ENCODE measurements at regions not wholly inside any gene's neighbourhood (a gene's known extent, or its start where the extent isn't known, plus 50 kb on each side); places are given as distances from the start of the nearest gene placed in this dataset.

DNA sequence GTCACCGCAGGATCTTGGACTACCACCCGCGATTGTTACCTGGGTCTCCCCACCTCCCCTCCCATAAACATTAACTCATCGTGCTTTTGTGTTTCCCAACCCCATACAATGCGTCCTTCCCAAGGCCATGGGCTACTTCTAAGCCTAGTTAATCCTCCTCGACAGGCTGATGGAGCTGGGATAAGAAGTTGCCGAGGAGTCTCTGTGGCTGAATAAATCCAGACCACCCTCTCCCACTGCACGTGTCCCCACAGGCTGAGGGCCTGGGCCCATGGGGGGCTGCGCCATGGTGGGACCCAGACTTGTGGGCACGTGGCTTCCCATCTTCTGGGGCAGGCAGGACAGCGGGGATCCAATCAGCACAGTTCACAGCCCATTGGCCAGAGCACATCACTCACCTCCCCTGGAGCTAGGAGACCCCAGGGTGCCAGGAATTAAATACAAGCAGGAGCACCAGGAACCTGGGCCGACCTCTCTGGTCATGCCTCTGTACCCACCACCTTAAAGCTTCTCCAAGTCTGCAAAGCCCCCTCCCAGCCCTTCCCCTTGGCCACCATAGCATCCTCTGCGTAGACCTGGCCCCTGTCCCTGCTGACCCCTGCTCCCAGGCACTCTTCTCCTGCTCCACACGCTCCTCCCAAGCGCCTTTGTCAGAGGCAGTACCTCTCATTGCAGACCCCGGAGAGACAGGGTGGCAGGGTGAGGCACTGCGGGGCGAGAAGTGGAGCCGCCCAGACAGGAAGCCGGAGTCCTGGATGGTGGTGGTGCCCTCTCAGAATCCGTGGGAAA lies 51.0 kb upstream of the ID2 start:
- TF ChIP-seq BRF1 (IDR thresholded peaks at IDR 0.05; ENCODE audit: borderline replicate concordance, extremely low read depth, insufficient read length) (no peak), KLF10 (CRISPR knock-in tag; IDR thresholded peaks at IDR 0.05) (no peak), ZNF583 (CRISPR knock-in tag; IDR thresholded peaks at IDR 0.05) (no peak), CLOCK (CRISPR knock-in tag; IDR thresholded peaks at IDR 0.05; ENCODE audit: borderline replicate concordance) (no peak)
- Histone ChIP-seq H3K27me3 (ENCODE audit: control insufficient read depth in 2 of 2, insufficient read depth in 2 of 2, low read length in 2 of 2) (peaks cover 37 to 64% of the 10 kb centered on the region in 2 experiments), H3K27ac (ENCODE audit: extremely low read depth, low read depth, low read length) (no peak overlapping the region), H3K9ac (ENCODE audit: insufficient read depth in 1 of 2, low read depth in 2 of 2, low read length in 2 of 2) (no peak overlapping the region), H2AFZ (ENCODE audit: low read depth, low read length) (no peak overlapping the region), H3K4me2 (ENCODE audit: insufficient read depth, low read length) (no peak overlapping the region), H3K9me1 (ENCODE audit: control insufficient read depth, insufficient read depth, low read length) (no peaks in the 10 kb centered on the region), H3K36me3 (ENCODE audit: control insufficient read depth, insufficient read depth, low read length) (no peaks in the 10 kb centered on the region), H3K9me3 (replicated peaks; ENCODE audit: control insufficient read depth, insufficient read depth, low read depth, low read length) (no peaks in the 10 kb centered on the region), H4K20me1 (replicated peaks; ENCODE audit: control insufficient read depth, insufficient read depth, low read length) (no peaks in the 10 kb centered on the region), H3K79me2 (ENCODE audit: control insufficient read depth, insufficient read depth, low read length) (no peaks in the 10 kb centered on the region), H3K4me1 (replicated peaks in 1 of 2; ENCODE audit: control insufficient read depth in 2 of 2, insufficient read depth in 2 of 2, low read length in 2 of 2) (peaks cover 3 to 38% of the 10 kb centered on the region in 2 experiments; a peak in 3 of 5 replicates), H3K4me3 (no peak overlapping the region)
- CTCF ChIA-PET (ENCODE audit: low intra/inter-chr PET ratio) = no interaction called here
- no TSS peak for BruUV-seq (replicated peaks)
- in situ Hi-C loops (cut with MboI) = no loop called here
- WGBS (ENCODE audit: insufficient coverage, low coverage, missing lambda C conversion rate) = 8% methylated on average over 18 of the region's 21 CpGs
- no peak for FAIRE-seq
- POLR2A ChIA-PET = interaction anchor here (0.6 to 1.3 kb wide), 6 partner anchors 8 to 662 kb away, joined by 3 to 5 read pairs (median 4); no protein-coding TSS in a partner anchor
- intact Hi-C loops (cut with micrococcal nuclease) = no loop called here
- no peak for ATAC-seq
- DNase-seq (ENCODE audit: extremely low read depth in 1 of 4, low spot score in 3 of 4) = no peak

All from K562 (cell line).